HG03378 (cell line): ENCODE measurements at regions not wholly inside any gene's neighbourhood (a gene's known extent, or its start where the extent isn't known, plus 50 kb on each side); places are given as distances from the start of the nearest gene placed in this dataset.

ENCODE experiments used
- ATAC-seq: cut with Tn5 transposase; IDR thresholded peaks from one replicate; pipeline ENCODE4 v1.9.1; 2021; ENCODE audit warnings: mild to moderate bottlenecking, moderate library complexity; ENCODE audit not compliant: unreplicated experiment

DNA sequence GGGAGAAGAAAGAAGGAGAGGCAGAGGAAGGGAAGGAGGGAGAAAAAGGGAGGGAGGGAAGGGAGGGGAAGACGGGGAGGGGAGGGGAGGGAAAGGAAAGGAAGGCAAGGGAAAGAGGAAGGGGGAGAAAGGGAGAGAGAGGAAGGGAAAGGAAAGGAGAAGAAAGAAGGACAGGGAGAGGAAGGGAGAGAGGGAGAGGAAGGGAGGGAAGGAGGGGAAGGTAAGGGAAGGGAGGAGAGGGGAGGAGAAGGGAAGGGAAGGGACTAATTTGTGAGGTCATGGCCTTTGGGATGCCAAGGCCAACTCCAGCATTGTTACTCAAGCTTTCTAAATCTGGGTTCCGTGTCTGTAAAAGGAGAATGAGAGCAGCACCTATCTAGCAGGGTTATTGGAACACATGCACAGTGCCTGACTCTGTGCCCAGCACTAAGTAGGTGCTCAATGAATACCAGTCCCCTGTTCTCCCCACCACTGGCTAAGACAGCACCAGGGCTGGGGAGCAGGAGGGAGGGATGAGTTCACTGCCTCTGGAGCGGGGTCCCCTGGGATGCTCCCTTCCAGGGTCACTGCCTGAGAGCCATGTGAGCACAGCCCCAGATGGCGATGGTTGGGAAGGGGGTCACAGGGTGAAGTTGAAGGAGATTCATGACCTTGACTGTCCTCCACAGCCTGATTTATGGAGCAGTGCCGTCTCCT, 560.1 kb upstream of the TBX3 start:
- ATAC-seq, result no peak

GRCh38 chr12:115240251-115240650, 556.3 kb upstream of the TBX3 start:
- no peak for ATAC-seq

GRCh38 chr12:115235880-115236279, 551.9 kb upstream of the TBX3 start:
- ATAC-seq, result no peak

- ATAC-seq, result no peak
These were observed 550.0 kb upstream of the TBX3 start for GRCh38 chr12:115233891-115234543.

DNA sequence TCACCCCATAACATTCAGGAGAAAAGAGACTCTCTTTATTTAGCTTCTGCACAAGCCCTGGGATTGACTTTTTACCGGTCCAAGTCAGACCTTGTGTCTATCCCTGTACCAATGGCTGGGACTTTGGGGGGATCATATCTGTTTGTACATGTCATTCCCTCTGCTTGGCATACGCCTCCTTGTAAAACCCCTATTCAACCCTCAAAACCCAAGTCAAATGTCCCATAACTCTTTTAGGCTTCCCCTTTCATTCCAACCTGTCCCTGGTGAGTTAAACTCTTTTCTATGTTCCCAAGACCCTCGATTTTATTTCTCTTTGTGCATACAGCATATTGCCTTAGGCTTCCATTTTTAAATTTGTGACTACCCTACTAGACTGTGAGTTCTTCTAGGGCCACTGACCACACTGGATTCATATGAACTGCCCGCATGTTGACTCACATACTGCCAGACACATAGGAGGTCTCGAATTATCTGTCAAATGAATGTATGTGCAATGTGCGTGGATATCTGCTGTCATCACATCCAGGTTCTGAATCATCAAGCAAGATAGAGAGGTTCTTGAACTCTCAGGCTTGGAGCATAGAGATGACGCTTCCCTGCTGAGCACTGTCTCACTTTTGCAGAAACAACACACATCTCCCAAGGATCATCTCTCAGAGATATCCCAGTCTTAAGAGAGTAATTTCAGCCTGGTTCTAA, 548.6 kb upstream of the TBX3 start:
- ATAC-seq, result no peak

DNA sequence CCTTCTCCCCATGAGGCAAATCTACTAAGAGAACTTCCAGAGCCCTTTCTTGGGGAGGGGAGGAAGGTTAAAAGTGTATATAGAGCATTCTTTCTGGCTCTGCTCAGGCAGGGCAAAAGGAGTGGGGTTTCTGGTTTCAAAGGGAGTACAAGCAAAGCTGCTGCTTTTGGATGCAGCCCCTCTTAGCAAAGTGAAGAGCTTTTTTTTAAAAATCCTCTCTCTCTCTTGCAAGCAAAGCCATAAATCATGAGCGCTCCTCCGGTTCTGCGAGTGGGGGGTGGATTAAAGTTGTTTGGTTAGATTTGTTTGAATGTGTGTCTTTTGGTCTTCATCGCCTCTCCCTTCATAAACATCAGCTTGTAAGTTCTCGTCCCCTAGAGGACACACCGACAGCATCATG, 546.6 kb upstream of the TBX3 start:
- ATAC-seq, result no peak

DNA sequence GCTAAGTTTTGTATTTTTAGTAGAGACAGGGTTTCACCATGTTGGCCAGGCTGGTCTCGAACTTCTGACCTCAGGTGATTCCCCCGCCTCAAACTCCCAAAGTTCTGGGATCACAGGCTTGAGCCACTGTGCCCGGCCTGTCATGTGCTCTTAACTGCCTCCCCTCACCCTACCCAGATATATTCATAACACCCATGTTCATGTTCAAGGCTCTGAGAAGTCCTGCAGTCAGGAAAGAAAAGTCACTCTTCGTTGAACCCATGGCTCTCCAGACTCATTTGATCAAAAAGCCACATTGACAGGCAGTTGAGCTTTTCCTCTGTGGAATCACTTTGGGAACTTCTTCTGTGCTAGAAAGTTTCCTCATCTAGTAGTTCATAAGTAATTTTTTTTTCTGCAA, 545.5 kb upstream of the TBX3 start:
- no peak for ATAC-seq

DNA sequence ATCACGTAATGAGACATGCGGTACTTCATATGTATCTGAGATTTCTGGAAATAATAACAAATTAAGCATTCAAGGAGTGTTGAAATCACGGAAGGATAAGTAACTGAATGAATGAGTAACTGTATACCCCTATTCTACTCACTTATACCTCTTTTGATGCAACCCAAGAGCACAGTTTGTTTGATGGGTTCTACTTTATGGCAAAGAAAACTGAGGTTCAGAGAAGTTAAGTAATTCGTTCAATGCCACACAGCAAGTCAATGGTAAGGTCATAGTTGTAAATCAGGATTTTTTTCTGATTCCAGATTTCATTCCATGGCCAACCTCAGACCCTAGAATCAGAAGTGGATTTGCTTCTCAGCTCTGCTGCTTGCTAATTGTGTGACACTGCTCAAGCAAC, 544.5 kb upstream of the TBX3 start:
- no peak for ATAC-seq

GRCh38 chr12:115227137-115227615, 543.2 kb upstream of the TBX3 start:
- ATAC-seq, result no peak

- ATAC-seq, result no peak
These were observed 541.9 kb upstream of the TBX3 start for GRCh38 chr12:115225845-115226244.

DNA sequence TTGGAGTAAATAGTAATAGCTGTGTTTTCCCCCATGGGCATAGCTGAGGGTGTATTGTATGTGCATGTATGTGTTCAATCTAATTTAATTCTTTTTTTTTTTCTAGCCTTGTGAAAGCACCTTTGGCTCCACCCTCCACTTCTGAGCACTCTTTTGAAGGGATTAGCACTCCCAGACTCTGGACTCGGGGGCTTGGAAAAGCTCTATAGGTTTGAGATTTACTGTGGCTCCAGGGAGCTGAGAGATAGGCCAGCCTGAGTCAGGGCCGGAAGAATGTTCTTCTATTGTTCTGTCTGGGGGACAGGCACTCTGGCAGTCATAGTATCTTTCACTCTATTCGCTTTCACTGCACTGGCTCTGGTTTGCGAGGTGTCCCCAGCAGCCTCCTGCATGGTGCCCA, 540.0 kb upstream of the TBX3 start:
- no peak for ATAC-seq

DNA sequence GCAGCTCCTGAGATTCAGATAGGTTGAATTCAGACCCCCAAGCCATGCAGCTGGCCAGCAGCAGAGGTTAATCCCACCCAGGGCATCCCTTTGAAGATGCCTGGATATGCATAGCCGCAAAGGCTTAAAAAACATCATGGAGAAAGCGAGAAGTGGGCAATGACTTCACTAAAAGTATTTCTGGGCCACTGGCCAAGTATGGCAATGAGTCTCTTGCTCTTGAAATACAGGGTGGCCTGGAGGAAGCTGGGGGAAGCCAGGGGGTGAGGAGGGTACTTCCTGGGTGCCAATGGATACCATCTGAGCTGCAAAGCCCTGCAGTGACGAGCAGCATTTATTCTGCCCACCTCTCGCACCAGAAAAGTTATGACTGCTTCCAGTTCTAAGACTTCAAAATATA, 539.3 kb upstream of the TBX3 start:
- no peak for ATAC-seq

GRCh38 chr12:115222220-115222619, 538.2 kb upstream of the TBX3 start:
- no peak for ATAC-seq

DNA sequence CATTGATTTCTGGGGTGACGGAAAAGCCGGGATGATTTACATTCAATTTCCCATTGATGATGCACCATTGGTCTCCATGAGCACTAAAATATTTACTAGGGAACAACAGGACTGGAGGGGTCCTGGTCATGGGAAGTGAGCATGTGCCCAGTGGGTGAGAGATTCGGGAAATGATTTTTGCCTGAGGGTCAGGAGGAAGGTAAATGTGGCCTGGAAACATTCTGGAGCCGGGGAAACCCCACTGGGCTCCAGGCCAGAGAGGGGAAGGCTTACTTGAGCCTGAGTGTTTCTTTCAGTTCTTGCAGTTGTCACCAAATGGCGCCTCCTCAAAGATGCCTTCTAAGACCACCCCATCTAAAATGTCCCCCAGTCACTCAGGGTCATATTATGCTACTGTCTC, 532.3 kb upstream of the TBX3 start:
- ATAC-seq, result no peak

GRCh38 chr12:115215544-115215943, 531.6 kb upstream of the TBX3 start:
- no peak for ATAC-seq

DNA sequence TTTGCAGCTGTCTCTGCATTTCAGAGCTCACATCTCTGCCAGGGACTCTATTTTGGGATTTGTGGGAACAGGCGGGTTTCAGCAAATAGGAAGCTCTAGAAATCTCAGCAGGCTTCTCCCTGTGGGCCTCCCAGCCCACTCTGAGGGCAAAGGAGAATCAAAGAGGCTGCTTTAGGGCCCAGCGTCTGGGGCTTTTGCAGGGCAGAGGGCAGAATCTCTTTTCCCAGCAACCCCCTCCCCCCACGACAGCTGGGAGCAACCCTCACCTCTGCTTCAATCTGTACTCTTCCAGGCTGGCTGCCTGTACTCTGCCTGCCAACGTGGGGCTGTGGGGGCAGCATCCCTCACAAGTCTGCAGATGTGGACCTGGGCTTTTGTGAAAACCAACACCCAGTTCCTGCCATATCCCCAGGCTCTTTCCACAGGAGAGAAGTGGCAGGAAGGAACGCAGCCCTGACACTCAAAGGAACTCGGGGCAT, 529.6 kb upstream of the TBX3 start:
- no peak for ATAC-seq

- no peak for ATAC-seq
These were observed 529.1 kb upstream of the TBX3 start for GRCh38 chr12:115213118-115213517.

- no peak for ATAC-seq
These were observed 528.4 kb upstream of the TBX3 start for GRCh38 chr12:115212356-115212755.

- ATAC-seq, result no peak
These were observed 526.7 kb upstream of the TBX3 start for GRCh38 chr12:115210533-115211252.

GRCh38 chr12:115209230-115209629, 525.3 kb upstream of the TBX3 start:
- no peak for ATAC-seq

DNA sequence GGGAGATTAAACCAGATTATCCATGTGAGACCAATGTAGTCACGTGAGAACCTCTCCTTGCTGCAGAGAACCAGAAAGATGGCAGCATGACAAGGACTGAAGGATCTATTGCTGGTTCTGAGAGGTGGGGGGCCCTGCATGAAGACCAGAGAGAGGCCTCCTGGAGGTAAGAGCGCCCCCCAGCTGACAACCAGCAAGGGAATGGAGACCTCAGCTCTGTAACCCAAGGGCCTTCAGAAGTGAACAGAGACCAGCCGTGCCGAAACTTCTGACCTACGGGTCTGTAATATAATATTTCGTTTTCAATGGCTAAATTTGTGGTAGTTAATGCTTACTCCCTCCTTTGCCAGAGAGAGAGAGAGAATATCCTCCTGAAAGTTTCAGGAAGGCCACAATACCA, 524.1 kb upstream of the TBX3 start:
- ATAC-seq, result no peak
